ENCODE measurements at regions not wholly inside any gene's neighbourhood (a gene's known extent, or its start where the extent isn't known, plus 50 kb on each side); places are given as distances from the start of the nearest gene placed in this dataset.

- no peak for TF ChIP-seq POLR2A (conservative IDR thresholded peaks at IDR 0.05)
- TF ChIP-seq FOXM1 (IDR thresholded peaks at IDR 0.05; ENCODE audit: low read depth): no peak
- TF ChIP-seq FOXM1 (CRISPR knock-in tag; IDR thresholded peaks at IDR 0.05; ENCODE audit: low read depth): no peak
- no peak for TF ChIP-seq TFE3 (CRISPR knock-in tag; IDR thresholded peaks at IDR 0.05)
- no peak for TF ChIP-seq EP300 (IDR thresholded peaks at IDR 0.05; ENCODE audit: low read length)
- no peak for TF ChIP-seq CTCF (IDR thresholded peaks at IDR 0.05 in 2 of 3, conservative IDR thresholded peaks at IDR 0.05 in 1 of 3; ENCODE audit: insufficient read depth in 2 of 3, low read depth in 1 of 3, low read length in 3 of 3)
- no peak for TF ChIP-seq HBP1 (CRISPR knock-in tag; IDR thresholded peaks at IDR 0.05)
- TF ChIP-seq, protein P1, sequence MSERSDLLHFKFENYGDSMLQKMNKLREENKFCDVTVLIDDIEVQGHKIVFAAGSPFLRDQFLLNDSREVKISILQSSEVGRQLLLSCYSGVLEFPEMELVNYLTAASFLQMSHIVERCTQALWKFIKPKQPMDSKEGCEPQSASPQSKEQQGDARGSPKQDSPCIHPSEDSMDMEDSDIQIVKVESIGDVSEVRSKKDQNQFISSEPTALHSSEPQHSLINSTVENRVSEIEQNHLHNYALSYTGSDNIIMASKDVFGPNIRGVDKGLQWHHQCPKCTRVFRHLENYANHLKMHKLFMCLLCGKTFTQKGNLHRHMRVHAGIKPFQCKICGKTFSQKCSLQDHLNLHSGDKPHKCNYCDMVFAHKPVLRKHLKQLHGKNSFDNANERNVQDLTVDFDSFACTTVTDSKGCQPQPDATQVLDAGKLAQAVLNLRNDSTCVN (CRISPR knock-in tag; IDR thresholded peaks at IDR 0.05): no peak
- no peak for TF ChIP-seq POLR2AphosphoS5 (IDR thresholded peaks at IDR 0.05; ENCODE audit: control insufficient read depth, insufficient read depth, low read depth, low read length)
Observed at GRCh38 chr9:93807166-93808074, 147.7 kb downstream of the BARX1 start.
